T-helper 1 cell (primary cell): ENCODE measurements at regions not wholly inside any gene's neighbourhood (a gene's known extent, or its start where the extent isn't known, plus 50 kb on each side); places are given as distances from the start of the nearest gene placed in this dataset.
"Not testable (repeated sequence)": the region's sequence is repeated elsewhere in the genome, so short reads cannot be mapped to it uniquely, and the experiment has no call there.

Source experiments
- DNase-seq, 5 donors: peaks; one replicate each; pipeline ENCODE4 v3.0.0-alpha.2; 2012 to 2020

DNA sequence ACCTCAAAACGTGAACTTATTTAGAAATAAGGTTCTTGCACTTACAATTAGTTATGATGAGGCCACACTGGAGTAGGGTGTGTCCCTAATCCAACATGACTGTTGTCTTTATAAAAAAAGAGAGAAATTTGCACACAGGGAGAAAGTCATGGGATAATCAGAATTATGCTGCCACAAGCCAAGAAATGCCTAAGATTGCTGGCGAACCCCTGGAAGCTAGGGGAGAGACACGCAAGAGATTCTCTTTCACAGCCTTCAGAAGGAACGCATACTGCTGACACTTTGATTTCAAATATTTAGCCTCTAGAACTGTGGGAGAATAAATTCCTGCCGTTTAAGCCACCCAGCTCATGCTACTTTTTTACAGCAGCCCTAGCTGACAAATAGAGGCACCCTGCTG is 138.3 kb downstream of the CCDC71L start:
- no peak for DNase-seq

- no peak for DNase-seq
Measured at GRCh38 chr7:106521541-106521940, 139.4 kb downstream of the CCDC71L start.

GRCh38 chr7:106520962-106521514 is 139.9 kb downstream of the CCDC71L start:
- DNase-seq, result no peak

DNA sequence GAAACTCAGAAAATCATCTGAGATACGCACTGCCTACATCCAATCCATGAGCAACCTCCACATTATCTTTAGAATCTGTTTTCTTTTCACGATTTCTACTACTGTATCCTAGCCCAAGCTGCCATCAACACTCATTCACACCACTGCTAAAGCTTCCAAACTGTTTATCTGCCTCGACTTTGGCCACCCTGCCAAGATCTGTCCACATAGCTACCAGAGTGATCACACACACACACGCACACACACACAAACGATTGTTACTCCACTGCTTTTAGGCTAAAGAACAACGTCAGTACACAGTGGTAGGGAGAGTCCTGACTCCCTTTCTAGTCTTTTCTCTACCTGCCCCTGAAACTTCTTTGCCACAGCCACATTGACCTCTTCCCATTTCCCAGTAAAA is 142.0 kb downstream of the CCDC71L start:
- no peak for DNase-seq

GRCh38 chr7:106518239-106518638 is 142.7 kb downstream of the CCDC71L start:
- no peak for DNase-seq

GRCh38 chr7:106517508-106517907 is 143.4 kb downstream of the CCDC71L start:
- no peak for DNase-seq

DNA sequence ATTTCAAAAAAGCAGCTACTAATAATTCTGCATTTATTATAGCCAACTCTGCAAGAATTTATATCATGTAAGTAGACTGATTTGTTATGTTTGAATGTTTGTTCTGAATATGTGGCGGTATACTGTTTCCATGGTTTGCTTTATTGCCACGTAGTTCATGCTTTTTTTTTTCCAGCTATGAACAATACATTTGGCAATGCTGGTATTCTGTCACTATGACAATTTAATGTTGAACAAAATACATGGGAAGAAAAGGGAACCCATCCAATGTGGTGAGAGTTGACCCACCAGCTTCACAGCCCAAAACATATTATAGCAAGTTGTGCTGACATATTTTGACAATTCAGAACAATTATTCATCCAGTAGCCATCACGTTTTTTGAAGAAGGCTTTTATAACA is 145.6 kb downstream of the CCDC71L start:
- DNase-seq, result no peak

DNA sequence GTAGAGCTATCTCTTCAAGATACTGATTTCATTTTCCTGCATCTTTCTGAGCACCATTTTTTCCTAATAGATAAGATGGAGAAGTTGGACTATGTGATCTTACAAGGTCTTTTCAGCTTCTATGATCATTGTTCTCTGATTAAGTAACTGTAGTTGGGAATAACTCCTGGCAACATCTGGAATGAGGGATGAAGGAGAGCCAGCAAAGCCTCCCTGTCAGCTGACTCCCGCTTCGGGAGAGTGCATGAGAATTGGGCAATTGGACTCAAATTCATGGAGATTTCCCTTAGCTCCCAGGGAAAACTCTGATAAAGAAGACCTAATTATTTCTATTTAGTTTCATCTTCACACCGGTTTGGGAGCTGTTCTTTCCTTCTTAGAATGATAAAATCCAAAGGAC is 146.1 kb downstream of the CCDC71L start:
- no peak for DNase-seq

GRCh38 chr7:106512217-106512616 is 148.7 kb downstream of the CCDC71L start:
- DNase-seq, result no peak

GRCh38 chr7:106504645-106505044 is 156.3 kb downstream of the CCDC71L start:
- no peak for DNase-seq

DNA sequence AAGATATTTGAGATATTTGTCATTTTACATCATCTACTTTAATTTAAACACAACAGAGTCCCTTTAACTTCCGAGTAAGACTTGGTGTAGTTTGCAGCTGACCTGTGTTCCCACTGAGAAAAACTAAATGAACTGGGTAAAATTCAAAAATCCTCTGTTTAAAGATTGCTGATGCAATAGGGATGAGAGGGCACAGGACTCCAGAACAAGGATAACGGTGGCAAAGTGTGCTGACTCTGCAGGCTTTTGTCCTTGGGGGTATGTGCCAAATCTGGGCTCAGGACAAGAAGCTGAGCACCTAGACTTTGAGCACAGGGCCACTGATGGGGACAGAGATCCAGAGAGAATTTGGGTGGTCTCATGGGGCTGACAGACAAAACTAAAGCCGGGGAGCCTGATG is 156.8 kb downstream of the CCDC71L start:
- DNase-seq, result no peak

- no peak for DNase-seq
Measured at GRCh38 chr7:106503626-106504025, 157.3 kb downstream of the CCDC71L start.

- no peak for DNase-seq
Measured at GRCh38 chr7:106501605-106502580, 159.1 kb downstream of the CCDC71L start.

GRCh38 chr7:106499897-106500296 is 161.1 kb downstream of the CCDC71L start:
- DNase-seq, result no peak

DNA sequence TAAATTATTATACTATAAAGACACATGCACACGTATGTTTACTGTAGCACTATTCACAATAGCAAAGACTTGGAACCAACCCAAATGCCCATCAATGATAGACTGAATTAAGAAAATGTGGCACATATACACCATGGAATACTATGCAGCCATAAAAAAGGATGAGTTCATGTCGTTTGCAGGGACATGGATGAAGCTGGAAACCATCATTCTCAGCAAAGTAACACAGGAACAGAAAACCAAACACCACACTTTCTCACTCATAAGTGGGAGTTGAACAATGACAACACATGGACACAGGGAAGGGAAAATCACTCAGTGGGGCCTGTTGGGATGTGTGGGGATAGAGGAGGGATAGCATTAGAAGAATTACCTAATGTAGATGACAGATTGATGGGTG is 163.0 kb downstream of the CCDC71L start:
- DNase-seq, result not testable (repeated sequence)

- DNase-seq, result no peak
Measured at GRCh38 chr7:106493041-106493731, 167.8 kb downstream of the CCDC71L start.

DNA sequence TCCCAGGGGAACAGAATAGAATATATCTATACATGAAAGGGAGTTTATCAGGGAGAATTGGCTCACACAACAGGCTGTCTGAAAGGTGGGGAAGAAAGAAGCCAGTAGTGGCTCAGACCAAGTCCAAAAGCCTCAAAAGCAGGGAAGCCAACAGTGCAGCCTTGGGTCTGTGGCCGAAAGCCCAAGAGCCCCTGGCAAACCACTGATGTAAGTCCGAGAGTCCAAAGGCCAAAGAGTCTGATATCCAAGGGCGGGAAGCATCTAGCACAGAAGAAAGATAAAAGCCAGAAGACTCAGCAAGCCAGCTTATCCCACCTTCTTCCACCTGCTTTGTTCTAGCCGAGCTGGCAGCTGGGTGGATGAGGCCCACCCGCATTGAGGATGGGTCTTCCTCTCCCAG is 172.5 kb downstream of the CCDC71L start:
- no peak for DNase-seq

GRCh38 chr7:106487892-106488291 is 173.1 kb downstream of the CCDC71L start:
- DNase-seq, result no peak

- no peak for DNase-seq
Measured at GRCh38 chr7:106486331-106486730, 174.6 kb downstream of the CCDC71L start.

- no peak for DNase-seq
Measured at GRCh38 chr7:106485919-106486318, 175.0 kb downstream of the CCDC71L start.

DNA sequence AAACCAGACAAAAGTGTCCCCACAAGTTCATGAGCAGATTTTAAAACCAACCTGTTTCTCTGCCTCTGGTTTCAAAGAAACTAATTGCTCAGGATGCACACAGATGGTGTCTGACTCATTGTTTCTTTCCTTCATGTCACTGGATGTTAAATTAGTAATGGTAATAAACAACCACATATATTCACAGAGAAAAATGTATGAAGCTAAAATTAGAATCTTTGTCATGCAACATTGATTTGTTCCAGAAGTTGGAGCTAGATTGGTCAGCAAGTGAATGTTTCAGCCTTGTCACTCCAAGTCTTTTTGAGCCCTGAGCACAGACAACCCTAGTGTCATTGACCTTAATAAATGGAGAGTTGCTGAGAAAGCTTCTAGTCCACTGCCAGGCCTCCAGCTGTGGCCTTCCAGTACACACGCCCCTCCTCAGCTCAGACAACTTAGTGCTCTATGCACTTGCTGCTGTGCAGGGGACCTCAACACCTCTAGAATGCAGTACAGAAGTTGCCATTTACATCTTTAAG is 175.9 kb downstream of the CCDC71L start:
- peak in 1 of 5 donors; percentile 47 for DNase-seq

DNA sequence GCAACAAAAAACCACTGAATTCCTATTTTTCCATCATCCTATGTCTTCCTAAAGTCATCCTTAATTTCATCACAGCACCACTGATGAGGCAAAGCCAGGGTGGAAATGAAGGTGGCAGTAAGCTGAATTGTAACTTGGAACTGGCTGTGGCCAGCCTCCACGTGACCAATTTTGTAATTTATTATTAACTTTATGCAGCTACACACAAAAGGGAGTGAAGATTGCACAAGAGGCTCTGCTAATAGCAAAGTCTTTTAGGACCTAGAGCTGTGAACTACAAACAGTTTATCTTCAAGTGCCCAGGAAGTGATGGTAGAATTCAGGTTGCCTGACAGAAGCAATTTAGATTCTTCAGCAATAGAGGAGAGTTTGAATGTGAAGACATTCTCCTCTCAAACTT is 176.4 kb downstream of the CCDC71L start:
- no peak for DNase-seq

DNA sequence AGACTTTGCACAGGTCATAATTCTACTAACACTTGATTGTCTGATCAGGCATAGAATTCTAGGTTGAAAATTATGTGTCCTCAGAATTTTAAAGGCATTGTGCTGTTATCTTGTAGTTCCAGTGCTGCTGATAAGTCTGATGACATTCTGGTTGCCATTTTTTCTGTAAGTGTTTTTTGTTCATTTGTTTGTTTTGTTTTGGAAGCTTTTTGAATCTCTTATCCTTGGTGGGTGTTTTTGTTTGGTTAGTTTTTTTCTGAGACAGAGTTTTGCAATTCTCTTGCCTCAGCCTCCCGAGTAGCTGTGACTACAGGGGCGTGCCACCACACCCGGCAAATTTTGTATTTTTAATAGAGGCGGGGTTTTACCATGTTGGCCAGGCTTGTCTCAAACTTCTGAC is 178.9 kb downstream of the CCDC71L start:
- no peak for DNase-seq
